ENCODE measurements at regions not wholly inside any gene's neighbourhood (a gene's known extent, or its start where the extent isn't known, plus 50 kb on each side); places are given as distances from the start of the nearest gene placed in this dataset.

GRCh38 chr7:86207740-86208139 lies 436.0 kb upstream of the GRM3 start:
- Histone ChIP-seq H3K4me2 (ENCODE audit: low read length) (no peak overlapping the region), H3K36me3 (ENCODE audit: control insufficient read depth, low read length) (no peaks in the 10 kb centered on the region), H3K9me3 (ENCODE audit: control insufficient read depth, insufficient read depth, low read length) (peaks cover 5% of the 10 kb centered on the region; the same call in 1 of the 2 replicates), H4K20me1 (ENCODE audit: control insufficient read depth, insufficient read depth, low read depth, low read length) (no peaks in the 10 kb centered on the region), H3K79me2 (ENCODE audit: control insufficient read depth, low read length) (no peaks in the 10 kb centered on the region), H3K27ac (ENCODE audit: low read depth, low read length) (no peak overlapping the region), H3K27me3 (ENCODE audit: control insufficient read depth, low read length) (no peaks in the 10 kb centered on the region), H3F3A (ENCODE audit: control insufficient read depth, insufficient read depth) (no peaks in the 10 kb centered on the region), H3K9me2 (replicated peaks; ENCODE audit: control insufficient read depth, low read length) (no peaks in the 10 kb centered on the region), H3K4me1 (ENCODE audit: control insufficient read depth, low read length) (no peaks in the 10 kb centered on the region), H3K4me3 (ENCODE audit: low read length) (no peak overlapping the region)
- TF ChIP-seq, protein P1, sequence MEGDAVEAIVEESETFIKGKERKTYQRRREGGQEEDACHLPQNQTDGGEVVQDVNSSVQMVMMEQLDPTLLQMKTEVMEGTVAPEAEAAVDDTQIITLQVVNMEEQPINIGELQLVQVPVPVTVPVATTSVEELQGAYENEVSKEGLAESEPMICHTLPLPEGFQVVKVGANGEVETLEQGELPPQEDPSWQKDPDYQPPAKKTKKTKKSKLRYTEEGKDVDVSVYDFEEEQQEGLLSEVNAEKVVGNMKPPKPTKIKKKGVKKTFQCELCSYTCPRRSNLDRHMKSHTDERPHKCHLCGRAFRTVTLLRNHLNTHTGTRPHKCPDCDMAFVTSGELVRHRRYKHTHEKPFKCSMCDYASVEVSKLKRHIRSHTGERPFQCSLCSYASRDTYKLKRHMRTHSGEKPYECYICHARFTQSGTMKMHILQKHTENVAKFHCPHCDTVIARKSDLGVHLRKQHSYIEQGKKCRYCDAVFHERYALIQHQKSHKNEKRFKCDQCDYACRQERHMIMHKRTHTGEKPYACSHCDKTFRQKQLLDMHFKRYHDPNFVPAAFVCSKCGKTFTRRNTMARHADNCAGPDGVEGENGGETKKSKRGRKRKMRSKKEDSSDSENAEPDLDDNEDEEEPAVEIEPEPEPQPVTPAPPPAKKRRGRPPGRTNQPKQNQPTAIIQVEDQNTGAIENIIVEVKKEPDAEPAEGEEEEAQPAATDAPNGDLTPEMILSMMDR (IDR thresholded peaks at IDR 0.05; ENCODE audit: low read depth, low read length, poor library complexity, severe bottlenecking): no peak
- no peak for TF ChIP-seq EZH2phosphoT487 (IDR thresholded peaks at IDR 0.05; ENCODE audit: borderline replicate concordance, low read length)

GRCh38 chr7:86202833-86203232 lies 440.9 kb upstream of the GRM3 start:
- H3F3A ChIP-seq (ENCODE audit: control insufficient read depth, insufficient read depth): no peaks in the 10 kb centered on the region

GRCh38 chr7:86201767-86202166 lies 441.9 kb upstream of the GRM3 start:
- no peaks in the 10 kb centered on the region for H3K27me3 ChIP-seq (ENCODE audit: control insufficient read depth, low read length)
- no peaks in the 10 kb centered on the region for H3K4me1 ChIP-seq (ENCODE audit: control insufficient read depth, low read length)
- H3K4me2 ChIP-seq (ENCODE audit: low read length): no peak overlapping the region
- no peak overlapping the region for H3K27ac ChIP-seq (ENCODE audit: low read depth, low read length)
- H4K20me1 ChIP-seq (ENCODE audit: control insufficient read depth, insufficient read depth, low read depth, low read length): no peaks in the 10 kb centered on the region
- H3K4me3 ChIP-seq (ENCODE audit: low read length): no peak overlapping the region
- no peaks in the 10 kb centered on the region for H3F3A ChIP-seq (ENCODE audit: control insufficient read depth, insufficient read depth)
- TF ChIP-seq, protein P1 (IDR thresholded peaks at IDR 0.05; ENCODE audit: low read depth, low read length, poor library complexity, severe bottlenecking): no peak
- TF ChIP-seq EZH2phosphoT487 (IDR thresholded peaks at IDR 0.05; ENCODE audit: borderline replicate concordance, low read length): no peak
- H3K36me3 ChIP-seq (ENCODE audit: control insufficient read depth, low read length): no peaks in the 10 kb centered on the region
- H3K9me3 ChIP-seq (ENCODE audit: control insufficient read depth, insufficient read depth, low read length): peaks cover 17% of the 10 kb centered on the region
- no peaks in the 10 kb centered on the region for H3K9me2 ChIP-seq (replicated peaks; ENCODE audit: control insufficient read depth, low read length)
- no peaks in the 10 kb centered on the region for H3K79me2 ChIP-seq (ENCODE audit: control insufficient read depth, low read length)

More at GRCh38 chr7:86202833-86203232, 440.9 kb upstream of the GRM3 start:
- Histone ChIP-seq H3K27me3 (ENCODE audit: control insufficient read depth, low read length) (no peaks in the 10 kb centered on the region), H3K79me2 (ENCODE audit: control insufficient read depth, low read length) (no peaks in the 10 kb centered on the region), H3K9me3 (ENCODE audit: control insufficient read depth, insufficient read depth, low read length) (peaks cover 17% of the 10 kb centered on the region), H3K4me2 (ENCODE audit: low read length) (no peak overlapping the region), H3K9me2 (replicated peaks; ENCODE audit: control insufficient read depth, low read length) (no peaks in the 10 kb centered on the region), H3K4me3 (ENCODE audit: low read length) (no peak overlapping the region), H3K36me3 (ENCODE audit: control insufficient read depth, low read length) (no peaks in the 10 kb centered on the region), H4K20me1 (ENCODE audit: control insufficient read depth, insufficient read depth, low read depth, low read length) (no peaks in the 10 kb centered on the region), H3K27ac (ENCODE audit: low read depth, low read length) (no peak overlapping the region), H3K4me1 (ENCODE audit: control insufficient read depth, low read length) (no peaks in the 10 kb centered on the region)
- TF ChIP-seq, protein P1 (IDR thresholded peaks at IDR 0.05; ENCODE audit: low read depth, low read length, poor library complexity, severe bottlenecking): no peak
- TF ChIP-seq EZH2phosphoT487 (IDR thresholded peaks at IDR 0.05; ENCODE audit: borderline replicate concordance, low read length): no peak
